ENCODE measurements at regions not wholly inside any gene's neighbourhood (a gene's known extent, or its start where the extent isn't known, plus 50 kb on each side); places are given as distances from the start of the nearest gene placed in this dataset.
A peak's percentile ranks its signal among the peaks of the same experiment; 100 is the strongest.

- 51 to 60% (median 54%) methylated on average over 6 of the region's 6 CpGs for WGBS, 3 donors
- DNase-seq (no peak), ATAC-seq (no peak)
- no peaks in the 10 kb centered on the region for H3K36me3 ChIP-seq (ENCODE audit: insufficient read depth in 1 of 2, low read depth in 1 of 2)
- intact Hi-C loops (cut with DNase I), result no loop called here
- H3K27ac ChIP-seq, result peak overlapping the region; percentile 89
- no peaks in the 10 kb centered on the region for H3K9me3 ChIP-seq
- H3K4me1 ChIP-seq, result peaks cover 42% of the 10 kb centered on the region
- TF ChIP-seq, protein P1, sequence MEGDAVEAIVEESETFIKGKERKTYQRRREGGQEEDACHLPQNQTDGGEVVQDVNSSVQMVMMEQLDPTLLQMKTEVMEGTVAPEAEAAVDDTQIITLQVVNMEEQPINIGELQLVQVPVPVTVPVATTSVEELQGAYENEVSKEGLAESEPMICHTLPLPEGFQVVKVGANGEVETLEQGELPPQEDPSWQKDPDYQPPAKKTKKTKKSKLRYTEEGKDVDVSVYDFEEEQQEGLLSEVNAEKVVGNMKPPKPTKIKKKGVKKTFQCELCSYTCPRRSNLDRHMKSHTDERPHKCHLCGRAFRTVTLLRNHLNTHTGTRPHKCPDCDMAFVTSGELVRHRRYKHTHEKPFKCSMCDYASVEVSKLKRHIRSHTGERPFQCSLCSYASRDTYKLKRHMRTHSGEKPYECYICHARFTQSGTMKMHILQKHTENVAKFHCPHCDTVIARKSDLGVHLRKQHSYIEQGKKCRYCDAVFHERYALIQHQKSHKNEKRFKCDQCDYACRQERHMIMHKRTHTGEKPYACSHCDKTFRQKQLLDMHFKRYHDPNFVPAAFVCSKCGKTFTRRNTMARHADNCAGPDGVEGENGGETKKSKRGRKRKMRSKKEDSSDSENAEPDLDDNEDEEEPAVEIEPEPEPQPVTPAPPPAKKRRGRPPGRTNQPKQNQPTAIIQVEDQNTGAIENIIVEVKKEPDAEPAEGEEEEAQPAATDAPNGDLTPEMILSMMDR (IDR thresholded peaks at IDR 0.05), result no peak
- H3K27me3 ChIP-seq (ENCODE audit: insufficient read depth in 3 of 3, low read length in 2 of 3), result no peaks in the 10 kb centered on the region
- no peak overlapping the region for H3K4me3 ChIP-seq
Observed at GRCh38 chr6:109297406-109298110, 84.7 kb downstream of the CD164 start.

GRCh38 chr6:109296971-109297372 is 85.3 kb downstream of the CD164 start:
- Histone ChIP-seq H3K9me3 (no peaks in the 10 kb centered on the region), H3K4me3 (no peak overlapping the region), H3K27ac (peak overlapping the region; percentile 89), H3K36me3 (ENCODE audit: insufficient read depth in 1 of 2, low read depth in 1 of 2) (no peaks in the 10 kb centered on the region), H3K4me1 (peaks cover 46% of the 10 kb centered on the region), H3K27me3 (ENCODE audit: insufficient read depth in 3 of 3, low read length in 2 of 3) (no peaks in the 10 kb centered on the region)
- TF ChIP-seq, protein P1 (IDR thresholded peaks at IDR 0.05), result no peak
- DNase-seq, result no peak
- ATAC-seq, result no peak
- intact Hi-C loops (cut with DNase I), result no loop called here
- 60 to 62% (median 60%) methylated on average over 7 of the region's 7 CpGs for WGBS, 3 donors

GRCh38 chr6:109296452-109296851 is 85.8 kb downstream of the CD164 start:
- intact Hi-C loops (cut with DNase I), result no loop called here
- Histone ChIP-seq H3K9me3 (no peaks in the 10 kb centered on the region), H3K36me3 (ENCODE audit: insufficient read depth in 1 of 2, low read depth in 1 of 2) (no peaks in the 10 kb centered on the region), H3K4me3 (no peak overlapping the region), H3K4me1 (peaks cover 49% of the 10 kb centered on the region), H3K27me3 (ENCODE audit: insufficient read depth in 3 of 3, low read length in 2 of 3) (no peaks in the 10 kb centered on the region), H3K27ac (peak overlapping the region; percentile 89)
- ATAC-seq (no peak), DNase-seq (no peak)
- TF ChIP-seq, protein P1 (IDR thresholded peaks at IDR 0.05), result no peak
- 83 to 91% (median 87%) methylated on average over 3 of the region's 3 CpGs for WGBS, 3 donors

DNA sequence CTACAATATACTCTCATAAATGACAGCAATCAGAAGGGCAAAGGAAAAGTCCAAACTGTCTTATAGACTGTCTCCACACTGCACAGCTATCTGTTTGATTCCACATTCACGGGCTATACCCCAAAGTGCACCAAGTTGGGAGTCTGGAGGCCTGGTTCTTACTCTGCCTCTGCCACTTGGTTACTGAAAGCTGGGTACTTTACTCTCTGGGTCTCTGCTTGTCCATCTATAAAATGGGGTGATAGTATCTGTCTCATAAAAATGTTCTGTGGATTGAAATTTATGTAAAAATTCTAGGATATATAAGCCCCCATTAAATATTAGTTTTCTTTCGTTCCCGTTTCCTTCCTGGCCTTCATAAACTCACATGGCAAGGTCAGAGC is 86.5 kb downstream of the CD164 start:
- H3K27me3 ChIP-seq (ENCODE audit: insufficient read depth in 3 of 3, low read length in 2 of 3), result no peaks in the 10 kb centered on the region
- H3K9me3 ChIP-seq, result no peaks in the 10 kb centered on the region
- 92 to 95% (median 95%) methylated on average over 3 of the region's 3 CpGs for WGBS, 3 donors
- no peaks in the 10 kb centered on the region for H3K36me3 ChIP-seq (ENCODE audit: insufficient read depth in 1 of 2, low read depth in 1 of 2)
- peaks cover 42% of the 10 kb centered on the region for H3K4me1 ChIP-seq
- DNase-seq, result no peak
- ATAC-seq, result no peak
- H3K4me3 ChIP-seq, result no peak overlapping the region
- peak overlapping the region; percentile 73 for H3K27ac ChIP-seq
- TF ChIP-seq, protein P1 (IDR thresholded peaks at IDR 0.05), result no peak
- intact Hi-C loops (cut with DNase I), result no loop called here

Measured in psoas muscle (tissue), 7 donors.